Activated CD8-positive, alpha-beta memory T cell treated with anti-CD3 and anti-CD28 coated beads, Interleukin-2, amount 50 U/mL, for 24 hours (primary cell): ENCODE measurements at regions not wholly inside any gene's neighbourhood (a gene's known extent, or its start where the extent isn't known, plus 50 kb on each side); places are given as distances from the start of the nearest gene placed in this dataset.
"Not testable (repeated sequence)": the region's sequence is repeated elsewhere in the genome, so short reads cannot be mapped to it uniquely, and the experiment has no call there.

Experiments used
- DNase-seq: peaks from one replicate; pipeline ENCODE4 v3.0.0-alpha.2; 2020; ENCODE audit errors: extremely low read depth

DNA sequence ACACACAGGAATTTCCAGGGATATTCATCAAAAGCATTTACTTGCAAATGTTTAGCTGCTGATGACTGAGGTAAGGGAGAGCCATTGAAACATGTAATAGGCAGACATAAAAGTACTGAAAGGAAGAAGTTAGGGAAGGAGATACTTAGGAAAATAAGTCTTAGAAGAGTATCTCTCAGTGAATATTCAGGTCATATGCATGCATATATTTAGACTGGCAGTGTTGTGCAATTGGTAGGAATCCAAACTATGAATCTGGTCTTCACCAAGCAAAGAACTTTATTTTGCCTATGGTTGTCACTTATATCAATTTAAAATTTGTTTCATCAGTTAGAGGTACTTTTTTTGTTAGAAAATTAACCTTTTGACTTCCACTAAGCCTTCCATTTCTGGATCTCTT, 1490.7 kb downstream of the SUCLG1 start:
- no peak for DNase-seq

DNA sequence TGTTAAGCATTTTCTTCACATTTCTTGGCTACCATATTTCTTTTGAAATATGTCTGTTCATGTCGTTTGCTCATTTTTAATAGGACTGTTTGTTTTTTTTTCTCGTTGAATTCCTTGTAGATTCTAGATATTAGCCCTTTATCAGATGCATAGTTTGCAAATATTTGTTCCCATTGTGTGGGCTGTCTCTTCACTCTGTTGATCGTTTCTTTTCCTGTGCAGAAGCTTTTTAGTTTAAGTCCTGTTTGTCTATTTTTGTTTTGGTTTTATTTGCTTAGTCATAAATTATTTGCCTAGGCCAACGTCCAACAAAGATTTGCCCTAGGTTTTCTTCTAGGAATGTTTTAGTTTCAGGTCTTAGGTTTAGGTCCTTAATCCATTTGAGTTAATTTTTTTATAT, 1494.7 kb downstream of the SUCLG1 start:
- DNase-seq, result no peak

DNA sequence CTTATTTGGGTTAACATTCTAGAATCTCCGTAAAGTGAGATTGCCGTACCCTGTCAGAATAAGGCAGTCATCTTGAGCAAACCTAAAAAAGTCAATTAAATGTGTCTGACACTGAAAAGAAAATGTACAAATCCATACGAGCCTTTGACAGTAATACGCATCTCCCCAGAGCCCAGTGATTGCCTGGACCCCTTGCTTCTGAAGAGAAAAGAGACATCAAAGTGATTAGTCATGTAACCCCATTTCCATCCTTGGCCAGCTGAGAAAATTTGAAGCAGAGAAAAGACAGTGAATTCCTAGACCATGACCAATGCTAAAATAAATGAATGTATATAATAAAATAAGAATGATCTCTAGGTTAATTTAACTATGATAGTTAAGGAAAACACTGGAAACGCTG, 1499.4 kb downstream of the SUCLG1 start:
- DNase-seq, result no peak

DNA sequence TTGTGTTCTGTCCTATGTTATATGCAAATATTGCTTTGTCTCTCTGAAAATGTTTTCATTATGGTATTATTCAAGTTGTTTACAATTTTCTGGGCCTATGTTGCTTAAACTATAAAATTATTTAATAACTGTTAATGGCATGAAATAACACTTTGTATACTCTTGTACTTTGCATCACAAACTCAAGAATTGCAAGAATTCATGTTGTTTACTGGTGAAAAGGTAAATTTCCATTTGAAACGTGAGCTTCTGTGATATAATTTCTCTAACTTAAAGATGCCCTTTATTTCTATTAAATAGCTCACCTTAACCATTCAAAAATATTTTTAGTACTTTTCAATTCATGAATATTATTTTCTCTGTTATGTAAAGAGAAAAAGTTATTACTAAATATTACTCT, 1504.2 kb downstream of the SUCLG1 start:
- DNase-seq, result no peak

DNA sequence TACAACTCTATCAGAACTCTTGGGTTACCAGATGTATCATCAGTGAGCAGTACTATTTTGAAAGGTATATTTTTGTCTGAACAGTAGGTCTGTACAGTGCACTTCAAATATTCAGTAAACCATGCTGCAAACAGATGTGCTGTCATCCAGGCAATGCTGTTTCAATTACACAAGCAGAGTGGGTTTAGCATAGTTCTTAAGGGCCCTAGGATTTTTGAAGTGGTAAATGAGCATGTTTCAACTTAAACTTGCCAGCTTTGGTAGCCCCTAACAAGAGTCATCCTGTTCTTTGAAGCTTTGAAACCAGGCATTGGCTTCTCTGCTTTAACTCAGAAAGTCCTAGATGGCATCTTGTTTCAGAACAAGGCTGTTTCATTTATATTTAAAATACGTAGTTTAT, 1519.9 kb downstream of the SUCLG1 start:
- DNase-seq, result no peak

DNA sequence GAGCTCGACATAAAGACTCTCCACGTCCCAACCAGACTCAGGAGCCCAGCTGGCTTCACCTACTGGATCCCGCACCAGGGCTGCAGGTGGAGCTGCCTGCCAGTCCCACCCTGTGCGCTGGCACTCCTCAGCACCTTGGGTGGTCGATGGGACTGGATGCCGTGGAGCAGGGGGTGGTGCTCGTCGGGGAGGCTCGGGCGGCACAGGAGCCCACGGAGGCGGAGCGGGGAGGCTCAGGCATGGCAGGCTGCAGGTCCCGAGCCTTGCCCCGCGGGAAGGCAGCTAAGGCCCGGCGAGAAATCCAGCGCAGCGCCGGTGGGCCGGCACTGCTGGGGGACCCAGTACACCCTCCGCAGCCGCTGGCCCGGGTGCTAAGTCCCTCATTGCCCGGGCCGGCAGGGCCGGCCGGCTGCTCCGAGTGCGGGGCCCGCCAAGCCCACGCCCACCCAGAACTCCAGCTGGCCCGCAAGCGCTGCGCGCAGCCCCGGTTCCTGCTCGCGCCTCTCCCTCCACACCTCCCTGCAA, 1520.7 kb downstream of the SUCLG1 start:
- DNase-seq, result not testable (repeated sequence)

DNA sequence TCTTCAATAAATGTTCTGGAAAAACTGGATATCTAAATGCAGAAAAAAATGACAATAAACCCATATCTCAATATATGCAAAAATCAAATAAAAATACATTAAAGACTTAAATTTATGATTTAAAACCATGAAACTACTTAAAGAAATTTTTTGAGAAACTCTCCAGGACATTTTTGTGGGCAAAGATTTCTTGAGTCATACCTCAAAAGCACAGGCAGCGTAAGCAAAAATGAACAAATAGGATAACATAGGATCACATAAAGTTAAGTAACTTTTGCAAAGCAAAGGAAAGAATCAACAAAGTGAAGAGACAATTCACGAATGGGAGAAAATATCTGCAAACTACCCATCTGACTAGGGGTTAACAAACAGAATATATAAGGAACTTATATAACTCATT, 1545.5 kb downstream of the SUCLG1 start:
- no peak for DNase-seq

DNA sequence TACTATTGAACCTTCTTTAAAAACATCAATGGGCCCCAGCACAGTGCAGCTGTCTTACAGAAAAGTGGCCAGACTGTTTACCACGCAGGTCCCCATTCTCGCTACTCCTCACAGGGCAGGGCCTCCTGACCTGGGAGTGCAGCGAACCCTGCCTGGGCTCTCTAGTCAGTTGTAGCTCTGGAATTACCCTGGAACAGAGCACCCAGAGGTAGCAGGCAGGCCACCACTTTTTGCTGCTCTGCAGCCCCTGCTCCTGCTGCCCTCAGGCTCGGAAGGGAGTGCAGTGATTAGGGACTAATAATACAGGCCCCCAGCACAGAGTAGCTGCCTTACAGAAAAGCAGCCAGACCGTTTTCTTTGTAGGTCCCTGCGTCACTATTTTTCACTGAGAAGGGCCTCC, 1563.0 kb downstream of the SUCLG1 start:
- no peak for DNase-seq

DNA sequence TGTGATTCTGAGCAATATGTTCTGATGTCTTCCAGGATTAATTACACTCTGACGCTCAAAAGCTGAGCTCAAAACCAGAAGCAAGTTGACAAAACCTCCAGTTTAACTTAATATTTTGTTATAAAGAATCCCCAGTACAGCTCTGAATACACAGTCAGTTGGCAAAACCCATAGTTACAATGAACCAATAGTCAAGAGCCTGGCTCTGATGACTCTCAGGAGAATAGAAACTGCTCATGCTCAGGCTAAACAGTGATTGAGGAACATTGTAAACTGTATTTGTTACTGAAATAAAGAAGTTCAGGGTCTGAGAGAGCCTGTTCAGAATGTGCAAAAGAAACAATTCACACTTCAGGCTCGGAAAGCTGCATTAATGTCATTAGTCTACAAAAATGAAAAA, 1565.9 kb downstream of the SUCLG1 start:
- DNase-seq, result no peak

DNA sequence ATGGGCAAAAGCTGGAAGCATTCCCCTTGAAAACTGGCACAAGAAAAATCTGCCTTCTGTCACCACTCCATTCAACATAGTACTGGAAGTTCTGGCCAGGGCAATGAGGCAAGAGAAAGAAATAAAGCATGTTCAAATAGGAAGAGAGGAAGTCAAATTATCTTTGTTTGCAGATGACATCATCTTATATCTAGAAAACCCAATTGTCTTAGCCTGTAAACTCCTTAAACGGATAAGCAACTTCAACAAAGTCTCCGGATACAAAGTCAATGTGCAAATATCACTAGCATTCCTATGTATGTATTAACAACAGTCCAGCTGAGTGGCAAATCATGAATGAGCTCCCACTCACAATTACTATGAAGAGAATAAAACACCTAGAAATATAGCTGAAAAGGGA, 1579.3 kb downstream of the SUCLG1 start:
- DNase-seq, result no peak

DNA sequence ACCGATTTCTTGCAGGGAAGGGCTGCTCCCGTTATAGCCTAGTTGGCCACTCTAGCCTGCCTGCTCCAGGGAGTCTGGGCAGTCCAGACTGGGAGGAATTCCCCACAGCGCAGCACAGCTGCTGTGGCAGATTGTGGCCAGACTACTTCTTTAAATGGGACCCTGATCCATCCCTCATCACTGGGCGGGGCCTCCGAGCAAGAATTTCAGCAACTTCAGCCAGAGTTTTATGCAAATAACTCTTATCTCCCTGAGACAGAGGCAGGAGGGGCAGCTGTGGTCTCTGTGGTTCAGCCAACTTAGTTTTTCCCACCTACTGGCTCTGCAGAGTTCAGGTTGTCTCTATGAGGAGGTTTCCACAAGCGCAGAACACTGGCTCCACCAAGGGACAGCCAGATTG, 1583.2 kb downstream of the SUCLG1 start:
- no peak for DNase-seq

DNA sequence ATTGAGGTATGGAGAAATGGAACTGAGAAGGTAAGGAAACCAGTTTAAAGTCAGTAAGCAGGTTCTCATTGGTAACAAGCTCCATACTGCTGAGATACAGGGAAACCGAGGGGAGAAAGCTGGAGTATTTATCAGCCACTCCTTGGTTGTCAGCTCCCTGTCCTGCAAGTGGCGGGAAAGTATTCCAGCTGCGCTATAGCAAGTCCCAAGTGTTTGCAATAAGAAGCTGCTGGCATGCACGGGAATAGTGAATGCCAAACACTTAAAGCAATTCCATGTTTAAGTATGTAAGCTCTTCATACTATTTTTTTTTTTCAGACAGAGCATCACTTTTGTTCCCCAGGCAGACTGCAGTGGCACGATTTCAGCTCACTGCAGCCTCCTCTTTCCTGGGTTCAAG, 1601.1 kb downstream of the SUCLG1 start:
- no peak for DNase-seq

DNA sequence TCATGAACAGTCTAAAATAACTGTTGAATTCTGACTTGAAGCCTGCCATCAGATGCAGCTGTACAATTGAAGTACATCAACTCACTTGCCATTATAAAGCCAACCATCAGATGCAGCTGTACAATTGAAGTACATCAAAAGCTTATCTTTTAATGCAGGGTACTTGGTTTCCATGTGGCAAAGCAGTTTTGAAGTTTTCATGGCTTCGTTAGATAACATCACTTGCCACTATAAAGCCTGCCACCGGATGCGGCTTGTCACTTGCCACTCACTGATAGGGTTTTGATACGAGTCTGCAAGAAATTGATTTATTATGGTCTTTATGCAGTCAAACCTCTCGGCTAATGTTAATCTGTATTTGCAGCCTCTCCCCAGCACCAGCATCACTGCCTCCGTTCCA, 1605.8 kb downstream of the SUCLG1 start:
- DNase-seq, result no peak

DNA sequence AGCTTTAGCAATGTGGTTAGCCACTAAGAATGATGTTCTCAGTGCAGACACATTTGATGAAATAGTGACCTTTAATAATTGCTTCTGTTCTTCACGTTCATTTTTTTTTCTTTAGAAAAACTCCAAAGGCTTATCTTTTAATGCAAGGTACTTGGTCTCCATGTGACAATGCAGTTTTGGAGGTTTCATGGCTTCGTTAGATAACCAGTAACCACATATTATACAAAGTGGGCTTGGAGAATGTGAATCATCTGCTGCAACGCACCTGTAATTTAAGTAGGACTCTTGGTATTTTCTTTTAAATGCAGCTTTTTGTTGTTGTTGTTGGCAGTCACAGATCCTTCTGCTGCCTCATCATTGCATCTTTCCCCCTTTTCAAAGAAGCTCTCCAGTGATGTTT, 1606.3 kb downstream of the SUCLG1 start:
- no peak for DNase-seq

DNA sequence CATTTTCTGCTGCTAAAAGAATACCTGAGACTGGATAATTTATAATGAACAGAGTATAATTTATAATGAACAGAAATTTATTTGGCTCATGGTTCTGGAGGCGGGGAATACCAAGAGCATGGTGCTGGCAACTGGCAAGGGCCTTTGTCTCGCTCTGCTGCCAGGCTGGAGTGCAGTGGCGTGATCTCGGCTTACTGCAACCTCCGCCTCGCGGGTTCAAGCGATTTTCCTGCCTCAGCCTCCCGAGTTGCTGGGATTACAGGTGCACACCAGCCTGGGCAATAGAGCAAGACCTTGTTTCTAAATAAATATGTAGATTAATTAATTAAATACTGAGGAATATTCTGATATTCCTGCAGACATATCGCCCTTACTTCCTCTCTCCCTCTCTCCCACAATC, 1610.8 kb downstream of the SUCLG1 start:
- no peak for DNase-seq

DNA sequence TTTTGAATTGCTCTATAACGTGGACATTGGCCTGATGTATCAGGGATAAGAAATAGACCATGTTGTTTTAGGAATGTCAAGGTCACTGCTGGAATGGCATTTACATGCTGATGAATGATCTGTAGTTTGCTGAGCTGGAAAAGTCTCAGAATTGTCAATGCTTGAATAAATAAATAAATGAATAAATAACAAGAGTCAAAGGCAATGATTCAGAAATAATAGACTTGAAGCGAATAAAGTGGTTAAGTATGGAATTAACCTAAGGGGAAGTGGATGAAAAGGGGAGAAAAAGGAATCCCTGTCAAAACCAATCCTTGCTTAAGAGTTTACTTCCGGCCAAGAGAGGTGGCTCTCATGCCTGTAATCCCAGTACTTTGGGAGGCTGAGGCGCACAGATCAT, 1620.0 kb downstream of the SUCLG1 start:
- DNase-seq, result no peak

DNA sequence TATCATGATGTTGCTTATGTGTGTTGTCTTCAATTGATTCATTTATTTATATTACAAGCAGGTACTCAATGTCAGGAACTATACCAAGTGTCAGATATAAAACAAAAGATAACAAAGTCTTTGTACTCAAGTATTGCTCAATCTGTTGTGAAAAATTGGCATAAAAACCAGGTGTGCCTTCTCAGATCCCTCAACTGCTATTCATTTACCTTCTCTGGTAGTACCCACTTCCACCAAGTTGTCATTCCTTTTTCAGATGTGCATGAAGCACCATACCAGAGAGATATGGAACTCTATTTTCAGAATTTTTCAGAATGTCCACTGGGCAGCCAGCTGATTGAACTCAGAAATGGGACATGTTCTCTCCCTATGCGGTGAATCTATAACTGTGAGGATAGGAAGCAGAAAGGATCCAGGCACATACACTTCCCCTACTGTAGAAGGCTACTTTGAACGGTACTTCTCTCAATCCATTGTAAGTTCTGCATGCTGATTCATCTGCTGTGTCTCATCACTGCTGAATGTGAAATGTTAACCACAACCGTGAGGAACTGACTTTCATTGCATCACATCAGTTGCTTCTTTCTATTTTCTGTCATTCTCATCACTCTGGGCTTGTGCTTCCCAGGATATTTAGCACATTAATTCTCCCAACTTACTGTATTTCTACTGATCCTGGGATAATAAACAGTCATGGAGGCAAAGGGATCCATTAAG, 1621.3 kb downstream of the SUCLG1 start:
- DNase-seq, result no peak

DNA sequence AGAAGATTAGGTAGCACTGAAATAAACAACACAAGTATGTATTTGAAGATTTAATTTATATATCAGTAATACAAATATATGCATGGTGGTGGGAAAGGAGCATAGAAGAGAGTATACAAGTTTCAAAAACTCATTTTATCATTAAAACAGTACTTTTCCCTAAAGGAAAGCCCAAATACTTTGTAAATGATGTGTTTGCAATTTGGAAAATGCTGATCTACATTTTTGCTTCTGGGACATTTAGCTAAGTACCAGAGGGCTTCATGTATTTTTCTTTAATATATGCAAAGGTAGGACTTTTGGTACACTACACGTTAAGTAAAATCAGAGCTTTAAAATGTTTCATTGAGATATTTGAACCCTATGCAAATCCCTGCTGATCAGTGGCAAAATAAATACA, 1624.2 kb downstream of the SUCLG1 start:
- no peak for DNase-seq

DNA sequence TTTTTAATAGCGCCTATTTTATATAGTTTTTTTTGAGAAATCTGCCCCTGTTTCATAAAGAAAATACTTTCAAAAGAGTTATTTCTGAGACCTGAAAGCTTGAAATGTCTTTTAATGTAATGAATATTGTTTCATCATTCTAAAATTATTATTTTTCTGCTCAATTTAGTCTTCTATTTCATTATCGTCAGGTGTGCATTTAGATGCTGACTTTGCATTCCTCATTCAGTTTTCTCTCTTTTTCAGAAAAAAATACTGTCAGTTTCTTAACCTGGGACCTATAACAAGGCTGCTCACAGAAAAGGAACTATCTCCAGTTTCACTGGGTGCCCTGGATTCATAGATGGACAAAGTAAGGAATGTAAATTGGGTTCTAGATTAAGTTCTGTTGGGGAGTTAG, 1631.7 kb downstream of the SUCLG1 start:
- DNase-seq, result no peak

DNA sequence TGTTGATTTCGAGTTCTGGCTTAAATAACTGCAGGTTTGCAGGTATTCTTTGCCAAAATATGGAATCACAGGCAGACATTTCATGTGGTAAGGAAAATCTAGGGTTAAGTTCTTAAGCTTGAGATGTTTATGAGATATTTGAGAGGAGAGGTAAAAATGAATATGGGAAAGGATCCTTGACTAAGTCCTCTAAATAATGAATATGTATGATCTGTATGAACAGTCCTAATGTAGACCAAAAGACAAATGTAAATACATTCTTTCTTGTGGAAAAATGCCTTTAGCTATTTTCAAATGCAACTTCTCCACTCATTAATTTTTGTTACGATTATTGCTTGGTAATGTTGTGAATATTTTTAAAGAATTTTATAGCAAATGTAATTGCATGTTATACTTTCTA, 1632.6 kb downstream of the SUCLG1 start:
- DNase-seq, result no peak

DNA sequence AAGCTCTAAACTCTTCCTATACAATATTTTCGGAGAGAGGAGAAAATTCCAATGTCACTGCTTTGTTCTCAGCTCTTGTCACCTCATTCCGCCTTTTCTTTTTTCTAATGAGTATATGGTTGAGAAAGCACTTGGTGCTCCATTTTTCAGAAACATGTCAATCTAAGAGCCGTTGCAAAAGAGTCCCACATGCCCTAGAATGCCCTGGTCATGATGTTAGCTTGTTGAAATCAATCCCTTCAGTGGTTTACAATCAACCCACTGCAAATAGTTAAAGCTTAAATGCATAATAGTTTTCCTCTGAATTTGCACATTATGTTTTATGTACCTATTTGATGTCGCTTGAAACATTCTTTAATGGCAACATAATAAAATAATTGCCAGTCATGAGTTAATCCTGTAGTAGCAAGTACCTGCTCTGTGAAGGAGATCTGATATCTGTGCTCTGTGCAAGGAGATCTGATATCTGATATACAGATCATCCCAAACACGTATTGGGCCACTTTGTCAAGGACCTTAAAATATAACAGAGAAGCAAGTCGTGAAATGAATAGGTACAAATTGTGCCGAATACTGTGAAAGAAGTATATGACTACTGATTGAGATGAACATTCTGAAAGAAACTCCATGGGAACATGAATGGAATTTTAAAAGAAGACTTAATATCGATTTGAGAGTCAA, 1633.5 kb downstream of the SUCLG1 start:
- DNase-seq, result no peak

DNA sequence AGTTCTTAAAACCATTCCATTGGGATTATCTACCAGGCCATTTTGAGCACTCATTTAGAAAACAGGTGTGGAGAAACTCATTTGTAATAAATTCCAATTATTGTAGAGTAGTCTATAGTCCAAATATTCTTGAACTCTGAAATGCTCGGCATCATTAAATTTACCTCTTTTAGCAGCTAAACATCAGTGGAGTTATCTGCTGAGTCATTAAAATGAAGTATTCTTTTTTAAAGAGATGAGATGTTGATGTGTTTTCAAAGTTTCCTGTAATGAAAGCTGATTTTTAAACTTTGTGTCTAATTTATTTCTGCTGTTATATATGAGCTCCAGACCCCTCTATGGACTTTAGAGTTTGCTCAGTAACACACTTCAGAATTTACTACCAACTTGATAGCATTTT, 1635.2 kb downstream of the SUCLG1 start:
- DNase-seq, result no peak

DNA sequence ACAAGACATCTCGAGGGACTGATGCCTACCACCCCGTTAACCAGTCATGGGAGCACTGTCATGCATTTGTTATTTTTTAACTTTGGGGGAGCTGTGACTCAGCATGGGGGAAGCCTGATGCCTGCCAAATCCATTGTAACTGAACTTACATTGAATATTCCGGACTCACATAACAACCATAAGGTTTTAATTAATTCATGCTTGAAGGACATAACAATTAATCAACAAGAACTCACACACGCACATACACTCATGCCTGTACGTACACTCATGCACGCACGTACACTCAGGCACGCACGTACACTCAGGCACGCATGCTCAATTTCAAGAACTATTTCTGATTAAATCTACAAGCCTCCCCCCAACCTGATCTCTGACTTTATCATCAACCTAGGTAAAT, 1639.1 kb downstream of the SUCLG1 start:
- DNase-seq, result no peak

DNA sequence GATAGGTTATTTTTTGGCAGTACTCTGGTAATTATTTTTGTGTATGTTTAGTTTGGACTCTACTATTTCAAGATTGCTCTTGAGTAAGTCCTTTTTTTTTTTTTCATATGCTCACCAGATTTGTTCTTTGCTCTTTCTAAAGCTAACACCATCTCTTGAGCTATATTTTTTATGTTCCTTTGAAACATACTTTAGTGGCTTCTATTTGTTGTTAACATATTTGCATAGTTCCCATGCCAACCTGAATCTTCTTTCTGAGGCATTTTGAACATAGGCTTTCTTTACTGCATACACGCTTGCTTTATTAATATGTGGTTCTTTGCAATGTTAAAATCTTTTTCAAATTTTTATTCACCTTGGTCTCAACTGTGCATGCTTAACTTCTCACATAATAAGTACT, 1644.9 kb downstream of the SUCLG1 start:
- no peak for DNase-seq
